Parathyroid adenoma (tissue), 2 donors: ENCODE measurements at regions not wholly inside any gene's neighbourhood (a gene's known extent, or its start where the extent isn't known, plus 50 kb on each side); places are given as distances from the start of the nearest gene placed in this dataset.

Experiments
- H2AFZ ChIP-seq: fragments of 300-600 bp; sonication (generic); one replicate; pipeline ENCODE4 v1.7.0; 2017; ENCODE audit warnings: antibody characterized with exemption, mild to moderate bottlenecking
- H3K27ac ChIP-seq: fragments of 300-600 bp; sonication (generic); one replicate; pipeline ENCODE4 v1.7.0; 2017
- H3K27me3 ChIP-seq: fragments of 300-600 bp; sonication (generic); one replicate; pipeline ENCODE4 v1.7.0; 2017; ENCODE audit warnings: low read length; ENCODE audit not compliant: control insufficient read depth, insufficient read depth
- H3K36me3 ChIP-seq: fragments of 300-600 bp; sonication (generic); one replicate; pipeline ENCODE4 v1.7.0; 2017; ENCODE audit warnings: low read length; ENCODE audit not compliant: control insufficient read depth, insufficient read depth
- H3K4me1 ChIP-seq: fragments of 300-600 bp; sonication (generic); one replicate; pipeline ENCODE4 v1.7.0; 2017; ENCODE audit warnings: control low read depth
- H3K4me2 ChIP-seq: fragments of 300-600 bp; sonication (generic); one replicate; pipeline ENCODE4 v1.7.0; 2017; ENCODE audit warnings: low read length
- H3K4me3 ChIP-seq: fragments of 300-600 bp; sonication (generic); one replicate; pipeline ENCODE4 v1.7.0; 2017; ENCODE audit warnings: low read depth, low read length
- H3K79me2 ChIP-seq: fragments of 300-600 bp; sonication (generic); one replicate; pipeline ENCODE4 v1.7.0; 2017; ENCODE audit warnings: control low read depth
- H3K9ac ChIP-seq: fragments of 300-600 bp; sonication (generic); one replicate; pipeline ENCODE4 v1.7.0; 2017; ENCODE audit warnings: mild to moderate bottlenecking
- H3K9me3 ChIP-seq: fragments of 300-600 bp; sonication (generic); one replicate; pipeline ENCODE4 v1.7.0; 2017; ENCODE audit warnings: low read length; ENCODE audit not compliant: control insufficient read depth
- CTCF ChIP-seq: fragments of 300-600 bp; sonication (generic); IDR thresholded peaks from one replicate; pipeline ENCODE4 v1.7.0; 2017; ENCODE audit warnings: antibody characterized with exemption, mild to moderate bottlenecking
- donor health status: primary hyperparathyroidism.

- Histone ChIP-seq H3K4me1 (no peaks in the 10 kb centered on the region), H2AFZ (no peak overlapping the region), H3K36me3 (no peaks in the 10 kb centered on the region), H3K79me2 (no peaks in the 10 kb centered on the region), H3K4me3 (no peak overlapping the region), H3K27me3 (no peaks in the 10 kb centered on the region), H3K27ac (no peak overlapping the region), H3K4me2 (no peak overlapping the region), H3K9ac (no peak overlapping the region), H3K9me3 (no peaks in the 10 kb centered on the region)
- TF ChIP-seq CTCF: no peak
Observed at GRCh38 chr1:198373376-198373775, 167.1 kb downstream of the ATP6V1G3 start.
